GM20000 (cell line): ENCODE measurements at regions not wholly inside any gene's neighbourhood (a gene's known extent, or its start where the extent isn't known, plus 50 kb on each side); places are given as distances from the start of the nearest gene placed in this dataset.

Source experiments
- DNase-seq: peaks from one replicate; pipeline ENCODE4 v3.0.0; 2012; ENCODE audit warnings: low spot score
- CTCF ChIP-seq: IDR thresholded peaks from 2 replicates; pipeline ENCODE4 v1.5.1; 2012; ENCODE audit warnings: mild to moderate bottlenecking, control low read depth; ENCODE audit errors: extremely low read depth, missing control alignments

- TF ChIP-seq CTCF: no peak
- DNase-seq: no peak
Observed at GRCh38 chr5:124060413-124061067, 548.6 kb downstream of the CSNK1G3 start.

- DNase-seq: no peak
- no peak for TF ChIP-seq CTCF
Observed at GRCh38 chr5:124060011-124060410, 548.0 kb downstream of the CSNK1G3 start.

GRCh38 chr5:124059200-124059599, 547.2 kb downstream of the CSNK1G3 start:
- DNase-seq: no peak
- no peak for TF ChIP-seq CTCF

GRCh38 chr5:124057724-124058231, 545.8 kb downstream of the CSNK1G3 start:
- DNase-seq: no peak
- TF ChIP-seq CTCF: no peak

GRCh38 chr5:124056991-124057723, 545.2 kb downstream of the CSNK1G3 start:
- TF ChIP-seq CTCF: no peak
- no peak for DNase-seq

- TF ChIP-seq CTCF: no peak
- peak; percentile 14 for DNase-seq
Observed at GRCh38 chr5:124056326-124056990, 544.5 kb downstream of the CSNK1G3 start.

GRCh38 chr5:124055751-124056150, 543.8 kb downstream of the CSNK1G3 start:
- TF ChIP-seq CTCF: no peak
- DNase-seq: no peak
